H1 (cell line): ENCODE measurements at regions not wholly inside any gene's neighbourhood (a gene's known extent, or its start where the extent isn't known, plus 50 kb on each side); places are given as distances from the start of the nearest gene placed in this dataset.

ENCODE experiments used
- BRCA1 ChIP-seq: IDR thresholded peaks from 2 replicates; pipeline ENCODE4 v1.6.1; 2012; ENCODE audit warnings: low read depth, low read length, improper control_type of control experiment
- CEBPB ChIP-seq: IDR thresholded peaks from 2 replicates; pipeline ENCODE4 v1.6.1; 2012; ENCODE audit warnings: low read depth, low read length
- FOSL1 ChIP-seq: IDR thresholded peaks from 2 replicates; pipeline ENCODE4 v1.6.1; 2011; ENCODE audit warnings: mild to moderate bottlenecking, low read depth, low read length, moderate library complexity; ENCODE audit not compliant: insufficient read depth
- KDM5A ChIP-seq: fragments of 200-600 bp; IDR thresholded peaks from 2 replicates; pipeline ENCODE4 v1.7.1; 2012; ENCODE audit warnings: mild to moderate bottlenecking, low read length, inconsistent platforms, mixed read lengths
- MAFK ChIP-seq: IDR thresholded peaks from 2 replicates; pipeline ENCODE4 v1.6.1; 2012; ENCODE audit warnings: low read depth, mild to moderate bottlenecking, improper control_type of control experiment, low read length
- SIX5 ChIP-seq: IDR thresholded peaks from 2 replicates; pipeline ENCODE4 v1.6.1; 2011; ENCODE audit warnings: mild to moderate bottlenecking, low read depth, low read length
- SP1 ChIP-seq: IDR thresholded peaks from 2 replicates; pipeline ENCODE4 v1.6.1; 2011; ENCODE audit warnings: low read depth, low read length
- TAF1 ChIP-seq: IDR thresholded peaks from 2 replicates; pipeline ENCODE4 v1.6.1; 2011; ENCODE audit warnings: mild to moderate bottlenecking, low read depth, low read length
- TF ChIP-seq, protein P1 (sequence below): IDR thresholded peaks from 2 replicates; pipeline ENCODE4 v1.6.1; 2011; ENCODE audit warnings: low read depth, mild to moderate bottlenecking, low read length; ENCODE audit not compliant: insufficient read depth

DNA sequence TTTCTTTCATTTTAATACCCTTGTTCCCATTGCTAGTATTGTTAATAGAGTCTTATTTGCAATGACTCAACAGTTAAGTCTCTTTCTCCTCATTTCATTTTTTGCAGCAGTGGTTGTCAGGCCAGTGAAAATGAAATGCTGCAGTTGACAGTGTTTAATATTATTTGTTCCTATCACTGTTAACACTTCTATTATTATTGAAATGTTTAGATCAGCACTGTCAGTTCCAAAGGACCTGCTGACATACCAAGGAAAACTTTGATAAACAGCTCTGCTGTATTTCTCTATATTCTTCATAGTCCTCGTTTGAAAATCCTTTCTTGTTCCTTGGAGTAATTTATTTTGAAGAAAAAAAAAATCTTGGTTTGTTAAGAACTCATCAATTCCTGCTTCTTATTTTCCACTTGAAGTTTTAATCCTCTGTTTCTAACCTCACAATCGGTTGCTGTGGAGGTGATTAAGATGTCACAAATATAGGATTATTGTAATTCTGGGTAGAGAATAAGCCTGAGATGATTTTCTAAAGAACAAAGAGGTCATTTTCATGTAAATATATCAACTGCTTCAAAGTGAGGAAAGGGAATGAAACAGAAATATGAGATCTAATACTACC, 1065.9 kb upstream of the CITED2 start (continued):
- TF ChIP-seq, protein P1, sequence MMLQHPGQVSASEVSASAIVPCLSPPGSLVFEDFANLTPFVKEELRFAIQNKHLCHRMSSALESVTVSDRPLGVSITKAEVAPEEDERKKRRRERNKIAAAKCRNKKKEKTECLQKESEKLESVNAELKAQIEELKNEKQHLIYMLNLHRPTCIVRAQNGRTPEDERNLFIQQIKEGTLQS: no peak
- TF ChIP-seq SP1 (no peak), MAFK (no peak), CEBPB (no peak), BRCA1 (no peak), KDM5A (no peak), TAF1 (no peak), SIX5 (no peak), FOSL1 (no peak)
